SK-N-SH treated with all-trans-retinoic acid at 6 μM for 48 hours (cell line): ENCODE measurements at regions not wholly inside any gene's neighbourhood (a gene's known extent, or its start where the extent isn't known, plus 50 kb on each side); places are given as distances from the start of the nearest gene placed in this dataset.
"Not testable (repeated sequence)": the region's sequence is repeated elsewhere in the genome, so short reads cannot be mapped to it uniquely, and the experiment has no call there.

Source experiments
- ARNTL ChIP-seq: fragments of 450-650 bp; formaldehyde crosslinking; IDR thresholded peaks from 2 replicates; pipeline ENCODE4 v1.5.0; 2020; ENCODE audit warnings: low read depth, mild to moderate bottlenecking, moderate library complexity, borderline replicate concordance
- CREB5 ChIP-seq: fragments of 250-450 bp; sonication (Bioruptor Pico); IDR thresholded peaks from 2 replicates; pipeline ENCODE4 v1.5.1; 2020; ENCODE audit warnings: low read depth, mild to moderate bottlenecking, moderate library complexity
- GLIS3 ChIP-seq: fragments of 250-450 bp; sonication (Bioruptor Pico); IDR thresholded peaks from 2 replicates; pipeline ENCODE4 v1.5.0; 2020; ENCODE audit warnings: mild to moderate bottlenecking, moderate library complexity
- ISL1 ChIP-seq: fragments of 250-450 bp; sonication (Bioruptor Pico); IDR thresholded peaks from 2 replicates; pipeline ENCODE4 v2.1.2; 2022; ENCODE audit warnings: mild to moderate bottlenecking, moderate library complexity
- PPARA ChIP-seq: fragments of 250-450 bp; sonication (Bioruptor Pico); IDR thresholded peaks from 2 replicates; pipeline ENCODE4 v1.5.0; 2020; ENCODE audit warnings: mild to moderate bottlenecking, borderline replicate concordance
- ZNF8 ChIP-seq: fragments of 450-650 bp; formaldehyde crosslinking; IDR thresholded peaks from 2 replicates; pipeline ENCODE4 v1.5.0; 2020; ENCODE audit warnings: mild to moderate bottlenecking, moderate library complexity
- TF ChIP-seq, protein P1 (sequence below): fragments of 250-450 bp; sonication (Bioruptor Pico); IDR thresholded peaks from 2 replicates; pipeline ENCODE4 v1.5.1; 2021; ENCODE audit warnings: mild to moderate bottlenecking, moderate library complexity

- TF ChIP-seq GLIS3 (CRISPR knock-in tag); ZNF8; ISL1; CREB5 (CRISPR knock-in tag); PPARA (CRISPR knock-in tag); ARNTL (CRISPR knock-in tag): not testable (repeated sequence)
- TF ChIP-seq, protein P1, sequence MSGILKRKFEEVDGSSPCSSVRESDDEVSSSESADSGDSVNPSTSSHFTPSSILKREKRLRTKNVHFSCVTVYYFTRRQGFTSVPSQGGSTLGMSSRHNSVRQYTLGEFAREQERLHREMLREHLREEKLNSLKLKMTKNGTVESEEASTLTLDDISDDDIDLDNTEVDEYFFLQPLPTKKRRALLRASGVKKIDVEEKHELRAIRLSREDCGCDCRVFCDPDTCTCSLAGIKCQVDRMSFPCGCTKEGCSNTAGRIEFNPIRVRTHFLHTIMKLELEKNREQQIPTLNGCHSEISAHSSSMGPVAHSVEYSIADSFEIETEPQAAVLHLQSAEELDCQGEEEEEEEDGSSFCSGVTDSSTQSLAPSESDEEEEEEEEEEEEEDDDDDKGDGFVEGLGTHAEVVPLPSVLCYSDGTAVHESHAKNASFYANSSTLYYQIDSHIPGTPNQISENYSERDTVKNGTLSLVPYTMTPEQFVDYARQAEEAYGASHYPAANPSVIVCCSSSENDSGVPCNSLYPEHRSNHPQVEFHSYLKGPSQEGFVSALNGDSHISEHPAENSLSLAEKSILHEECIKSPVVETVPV (CRISPR knock-in tag), result not testable (repeated sequence)
Measured at GRCh38 chr3:110023022-110023421, 685.7 kb upstream of the DPPA4 start.
